ENCODE measurements at regions not wholly inside any gene's neighbourhood (a gene's known extent, or its start where the extent isn't known, plus 50 kb on each side); places are given as distances from the start of the nearest gene placed in this dataset.
"Not testable (repeated sequence)": the region's sequence is repeated elsewhere in the genome, so short reads cannot be mapped to it uniquely, and the experiment has no call there.

GRCh38 chr14:42482345-42482971, 875.8 kb downstream of the LRFN5 start:
- DNase-seq (ENCODE audit: low spot score), result not testable (repeated sequence)

GRCh38 chr14:42481714-42482113, 875.0 kb downstream of the LRFN5 start:
- DNase-seq (ENCODE audit: low spot score), result not testable (repeated sequence)

DNA sequence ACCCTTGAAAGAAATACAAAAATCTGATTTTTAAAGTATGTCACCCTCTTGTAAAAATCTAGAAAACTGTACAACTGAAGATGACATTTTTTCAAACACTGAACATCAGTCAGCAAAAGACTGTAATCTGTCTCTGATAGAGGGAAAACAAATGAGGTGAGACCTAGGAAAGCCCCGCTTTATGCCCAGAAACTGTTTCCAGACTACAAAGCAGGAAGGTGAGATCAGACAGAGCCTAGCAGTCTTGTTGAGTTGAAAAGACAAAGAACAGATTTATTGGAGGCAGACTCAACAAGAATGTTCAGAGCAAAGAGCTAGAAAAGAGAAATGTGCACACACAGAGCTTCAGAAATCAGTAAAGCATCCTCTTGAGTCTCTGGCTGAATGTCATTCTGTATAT, 873.6 kb downstream of the LRFN5 start:
- DNase-seq (ENCODE audit: low spot score), result no peak

DNA sequence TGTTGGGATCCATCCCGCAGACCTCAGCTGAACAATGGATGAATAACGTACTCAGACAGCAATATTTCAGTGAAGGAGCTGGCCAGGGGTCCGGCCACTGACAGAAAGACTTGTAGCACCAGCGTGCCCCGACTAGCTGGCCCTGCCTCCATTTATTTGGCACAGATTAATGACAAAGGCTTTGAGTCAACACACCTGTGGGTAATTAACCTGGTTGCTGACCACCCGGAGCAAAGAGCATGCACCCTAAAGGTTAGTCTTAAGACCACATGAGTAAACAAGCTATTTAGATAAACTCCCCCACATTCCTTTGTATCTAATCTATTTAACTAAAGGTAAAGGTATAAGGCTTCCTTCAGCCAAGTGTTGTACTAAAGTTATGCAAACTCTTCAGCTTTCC, 868.6 kb downstream of the LRFN5 start:
- no peak for DNase-seq (ENCODE audit: low spot score)

- no peak for DNase-seq (ENCODE audit: low spot score)
Measured at GRCh38 chr14:42470427-42470719, 863.7 kb downstream of the LRFN5 start.

GRCh38 chr14:42469637-42470426, 863.2 kb downstream of the LRFN5 start:
- DNase-seq (ENCODE audit: low spot score), result no peak

DNA sequence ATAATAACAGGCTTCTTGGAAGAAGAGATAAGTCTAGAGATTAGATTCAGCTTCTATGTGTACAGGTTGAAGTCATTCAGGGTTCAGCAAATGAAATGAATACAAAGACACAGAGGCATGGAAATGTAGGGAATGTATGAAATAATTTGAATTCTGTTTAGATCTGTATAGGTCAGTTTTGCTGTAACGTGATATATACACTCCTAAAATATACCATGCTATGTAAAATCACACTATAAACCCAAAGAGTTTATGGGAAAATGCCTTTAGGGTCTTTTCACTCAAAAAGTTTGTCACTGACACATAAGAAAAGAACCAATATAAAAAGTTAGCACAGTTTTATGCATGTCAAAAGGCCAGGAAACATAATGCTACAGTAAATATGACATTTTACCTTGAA, 854.0 kb downstream of the LRFN5 start:
- DNase-seq (ENCODE audit: low spot score), result no peak

- no peak for DNase-seq (ENCODE audit: low spot score)
Measured at GRCh38 chr14:42459171-42459685, 852.6 kb downstream of the LRFN5 start.

DNA sequence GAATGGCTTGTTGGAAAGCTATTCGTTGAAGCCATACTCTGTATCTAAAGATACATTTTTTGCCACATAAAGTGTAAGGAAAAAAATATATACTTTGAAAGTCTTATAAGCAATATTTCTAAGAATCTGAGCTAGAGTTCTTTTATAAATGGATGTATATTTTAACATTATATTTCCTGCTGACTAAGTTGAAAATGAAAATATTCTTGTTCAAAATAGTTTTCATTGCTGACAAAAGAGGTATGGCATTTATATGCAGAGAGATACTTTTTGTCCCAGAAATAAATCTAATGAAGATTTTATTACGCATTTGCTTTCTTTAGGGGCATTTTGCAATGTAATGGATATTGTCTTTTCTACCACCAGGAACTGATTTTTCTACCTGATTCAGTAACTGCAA, 834.9 kb downstream of the LRFN5 start:
- DNase-seq (ENCODE audit: low spot score), result no peak

DNA sequence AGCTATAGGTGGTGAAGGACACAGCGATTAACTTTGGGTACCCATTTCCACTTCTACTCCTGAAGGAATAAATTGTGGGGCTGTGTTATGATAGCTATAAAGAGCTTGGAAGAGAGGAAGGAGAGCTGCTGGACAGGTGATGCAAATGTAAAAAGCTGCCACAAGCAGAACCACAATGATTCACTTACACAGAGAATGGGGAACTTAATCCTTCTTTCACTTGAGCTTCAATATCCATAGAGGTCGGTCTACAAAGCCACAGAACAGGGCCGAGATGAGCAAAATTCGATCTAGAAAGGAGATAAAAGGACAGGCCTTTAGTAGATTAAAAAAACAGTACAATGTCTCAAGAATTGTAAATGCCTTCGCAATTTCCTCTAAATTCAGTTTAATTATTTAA, 831.1 kb downstream of the LRFN5 start:
- DNase-seq (ENCODE audit: low spot score), result no peak

DNA sequence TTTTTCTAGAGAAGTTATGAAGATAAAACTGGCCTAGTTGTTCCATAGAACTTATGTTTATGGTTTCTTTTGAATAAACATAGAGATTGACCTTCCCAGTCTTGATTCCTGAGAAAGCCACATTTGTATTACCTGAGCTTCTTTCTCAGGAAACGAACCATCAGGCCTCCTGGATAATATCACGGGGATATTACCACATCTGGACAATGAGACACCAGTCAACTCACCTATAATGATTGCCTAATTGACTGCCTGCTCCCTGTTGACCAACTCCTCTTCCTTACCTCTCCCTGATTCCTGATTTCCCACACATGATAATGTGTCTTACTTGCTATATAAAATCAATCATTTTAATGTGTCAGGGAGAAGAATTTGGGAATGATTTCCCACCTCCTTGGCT, 822.7 kb downstream of the LRFN5 start:
- DNase-seq (ENCODE audit: low spot score), result no peak

DNA sequence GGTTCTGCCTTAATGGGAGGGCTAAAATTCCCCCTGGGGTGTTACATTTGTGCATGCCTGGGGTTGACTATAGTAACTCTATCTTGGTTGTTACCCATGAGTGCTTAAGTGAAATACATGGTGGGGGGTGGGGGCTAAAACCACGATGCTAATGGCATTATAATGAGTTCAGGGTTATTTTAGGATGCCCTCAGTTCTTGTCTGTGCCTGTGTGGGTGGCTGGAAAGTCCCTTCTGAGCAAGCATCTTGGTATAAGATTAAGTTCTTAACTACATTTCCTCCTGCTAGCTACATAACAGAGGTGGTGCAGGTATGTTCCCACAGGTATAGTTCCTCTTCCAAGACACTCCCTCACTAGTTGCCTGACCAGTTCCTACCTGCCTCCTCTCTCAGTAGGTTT, 822.3 kb downstream of the LRFN5 start:
- DNase-seq (ENCODE audit: low spot score), result no peak

GRCh38 chr14:42424501-42424900, 817.8 kb downstream of the LRFN5 start:
- no peak for DNase-seq (ENCODE audit: low spot score)

DNA sequence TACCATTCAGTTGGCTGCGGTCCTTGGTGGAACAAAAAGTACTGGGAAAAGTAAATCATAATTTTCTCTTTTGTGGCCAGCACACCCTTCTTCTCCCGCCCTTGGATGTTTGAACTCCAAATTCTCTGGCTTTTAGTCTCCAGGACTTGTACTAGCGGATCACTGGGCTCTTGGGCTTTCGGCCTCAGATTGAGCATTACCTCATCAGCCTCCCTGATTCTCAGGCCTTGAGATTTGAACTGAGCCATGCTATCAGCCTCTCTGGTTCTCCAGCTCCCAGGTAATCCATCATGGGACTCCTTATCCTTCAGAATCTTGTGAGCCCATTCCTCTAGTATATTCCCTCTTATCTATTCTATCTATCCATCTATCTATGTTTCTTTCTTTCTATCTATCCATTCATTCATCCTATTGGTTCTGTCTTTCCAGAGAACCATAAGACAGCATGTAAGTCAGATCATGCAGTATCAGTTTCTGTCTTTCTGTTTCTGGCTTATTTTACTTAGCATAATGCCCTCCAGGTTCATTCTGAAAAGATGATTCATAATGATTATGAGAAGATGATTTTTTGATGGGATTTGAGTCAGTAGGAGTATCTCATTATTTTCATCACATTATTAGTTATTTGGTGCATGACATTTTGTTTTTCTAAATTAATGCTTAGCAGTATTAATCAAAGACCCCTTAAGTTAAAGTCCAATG, 814.9 kb downstream of the LRFN5 start:
- DNase-seq (ENCODE audit: low spot score), result no peak

GRCh38 chr14:42420071-42420470, 813.4 kb downstream of the LRFN5 start:
- no peak for DNase-seq (ENCODE audit: low spot score)

GRCh38 chr14:42407153-42407552, 800.5 kb downstream of the LRFN5 start:
- DNase-seq (ENCODE audit: low spot score), result no peak

DNA sequence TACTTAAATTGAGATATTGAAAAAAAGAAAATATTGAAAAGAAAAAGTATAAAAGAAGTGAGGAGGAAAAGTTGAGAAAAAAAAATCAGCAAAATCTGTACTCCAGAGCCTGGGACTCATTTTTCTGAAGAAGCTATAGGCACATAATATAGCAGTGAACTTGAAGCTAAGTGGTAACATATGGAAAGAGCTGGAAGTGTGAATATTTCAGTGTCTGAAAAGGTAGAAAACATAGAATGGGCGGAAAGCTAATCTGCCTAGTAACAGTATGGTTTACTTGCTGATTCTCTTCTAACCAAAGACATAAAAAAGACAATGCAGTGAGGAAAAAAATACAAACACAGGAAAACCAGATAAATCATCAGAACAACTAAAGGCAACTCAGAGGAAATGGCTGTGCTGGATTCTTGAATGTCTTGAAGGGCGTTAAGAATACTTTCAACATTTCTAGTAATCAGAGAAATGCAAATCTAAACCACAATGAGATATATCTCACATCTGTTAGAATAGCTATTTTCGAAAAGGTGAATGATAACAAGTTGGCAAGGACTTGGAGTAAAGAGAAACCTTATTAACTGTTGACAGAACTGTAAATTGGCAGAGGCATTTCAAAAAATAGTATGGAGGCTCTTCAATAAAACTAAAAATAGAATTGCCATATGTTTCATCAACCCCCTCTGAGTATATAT, 784.6 kb downstream of the LRFN5 start:
- DNase-seq (ENCODE audit: low spot score), result no peak

- no peak for DNase-seq (ENCODE audit: low spot score)
Measured at GRCh38 chr14:42378880-42379279, 772.2 kb downstream of the LRFN5 start.

GRCh38 chr14:42378274-42378673, 771.6 kb downstream of the LRFN5 start:
- DNase-seq (ENCODE audit: low spot score), result no peak

- DNase-seq (ENCODE audit: low spot score), result peak; percentile 4
Measured at GRCh38 chr14:42374332-42374731, 767.7 kb downstream of the LRFN5 start.

GRCh38 chr14:42370056-42370455, 763.4 kb downstream of the LRFN5 start:
- DNase-seq (ENCODE audit: low spot score), result no peak

DNA sequence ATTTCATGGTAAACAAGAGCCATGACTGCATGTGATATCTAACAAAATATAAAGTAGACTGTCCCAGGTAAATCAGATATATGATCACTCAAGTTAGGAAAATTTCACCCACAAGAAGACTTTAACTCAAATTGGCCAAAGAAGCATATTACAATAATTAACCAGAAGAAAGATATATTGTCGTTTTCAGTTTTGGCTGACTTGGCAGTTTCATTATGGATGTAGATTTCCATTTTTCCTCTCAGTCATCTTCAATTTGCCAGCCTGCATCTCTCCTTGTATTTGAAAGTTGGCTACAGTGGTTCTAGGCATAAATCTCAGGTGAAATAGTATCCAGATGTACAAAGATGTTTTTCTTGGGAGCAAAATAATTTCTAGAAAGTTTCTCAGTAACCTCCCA, 761.6 kb downstream of the LRFN5 start:
- no peak for DNase-seq (ENCODE audit: low spot score)

DNA sequence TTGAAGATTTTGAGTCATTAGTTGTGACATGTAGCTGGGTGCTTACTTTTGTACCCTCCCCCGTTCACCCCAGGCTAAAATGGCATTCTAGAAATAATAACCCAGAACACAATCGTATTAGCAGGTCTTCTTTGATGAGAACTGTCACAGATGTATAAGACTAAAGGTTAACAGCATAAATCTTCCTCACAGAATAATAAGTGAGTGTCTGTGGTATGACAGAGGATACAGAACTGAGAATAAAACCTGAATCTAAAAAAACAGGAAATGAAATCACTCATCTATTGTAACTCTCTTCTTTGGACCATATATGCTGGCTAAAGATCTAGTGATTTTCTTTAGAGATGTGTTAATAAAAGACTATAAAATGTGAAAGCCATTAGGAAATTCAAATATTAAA, 746.6 kb downstream of the LRFN5 start:
- DNase-seq (ENCODE audit: low spot score), result no peak
